Vagina (tissue), 2 donors: ENCODE measurements at regions not wholly inside any gene's neighbourhood (a gene's known extent, or its start where the extent isn't known, plus 50 kb on each side); places are given as distances from the start of the nearest gene placed in this dataset. TPM values are rescaled to one million over a fixed set of nuclear protein-coding genes. Genes with fewer than 3 reads are reported as not detected.

Experiments used
- DNase-seq, 2 donors: peaks; one replicate each; pipeline ENCODE4 v3.0.0-alpha.2; 2017; ENCODE audit errors: extremely low spot score in 2 of 2
- H3K27ac ChIP-seq: fragments of 200-600 bp; sonication (generic); one replicate; pipeline ENCODE4 v1.5.1; 2019
- H3K27me3 ChIP-seq: fragments of 200-600 bp; sonication (generic); one replicate; pipeline ENCODE4 v1.5.1; 2019
- H3K36me3 ChIP-seq, 2 donors: fragments of 200-600 bp; sonication (generic); one replicate each; pipeline ENCODE4 v1.5.1; 2017 to 2019
- H3K4me1 ChIP-seq: fragments of 200-600 bp; sonication (generic); one replicate; pipeline ENCODE4 v1.5.1; 2019
- H3K4me3 ChIP-seq, 2 donors: fragments of 200-600 bp; sonication (generic); 1 replicate in 1 of 2; 2 replicates in 1 of 2; pipeline ENCODE4 v1.5.1; 2016 to 2019
- H3K9me3 ChIP-seq: fragments of 200-600 bp; sonication (generic); one replicate; pipeline ENCODE4 v1.5.1; 2019
- CTCF ChIP-seq, 3 experiments: fragments of 450-650 bp in 2 of 3; fragments of 200-600 bp in 1 of 3; sonication (generic) in 1 of 3; IDR thresholded peaks; one replicate each; pipeline ENCODE4 v1.5.1; 2017 to 2019; ENCODE audit warnings: antibody characterized with exemption in 3 of 3, mild to moderate bottlenecking in 2 of 3, moderate library complexity in 2 of 3
- POLR2A ChIP-seq, 2 donors: fragments of 450-650 bp; IDR thresholded peaks; one replicate each; pipeline ENCODE4 v1.6.1; 2017; ENCODE audit warnings: antibody characterized with exemption in 2 of 2, mild to moderate bottlenecking in 2 of 2, moderate library complexity in 2 of 2
- POLR2AphosphoS5 ChIP-seq, 2 donors: sonication (generic); formaldehyde crosslinking; IDR thresholded peaks; one replicate each; pipeline ENCODE4 v1.9.0; 2017; ENCODE audit warnings: antibody characterized with exemption in 2 of 2, mild to moderate bottlenecking in 2 of 2, low read depth in 1 of 2; ENCODE audit not compliant: insufficient read depth in 1 of 2
- intact Hi-C: fragments of 100-400 bp; cut with DNase I; formaldehyde crosslinking; loops from one replicate; pipeline ENCODE4 v1.15.1; 2023
- small RNA-seq: library from RNA; depleted of rRNA; stranded (forward); fragments of <200 nt; gene quantifications from one replicate; pipeline ENCODE3, GENCODE V24; 2016

GRCh38 chr6:43840490-43841218 is 70.6 kb downstream of the VEGFA start:
- DNase-seq: no peak
- intact Hi-C loops: no loop called here
- no peak overlapping the region for H3K4me3 ChIP-seq
- H3K27ac ChIP-seq: peak overlapping the region; percentile 58
- H3K9me3 ChIP-seq: no peaks in the 10 kb centered on the region
- H3K36me3 ChIP-seq: no peaks in the 10 kb centered on the region
- TF ChIP-seq POLR2A (IDR thresholded peaks at IDR 0.05) (no peak), POLR2AphosphoS5 (IDR thresholded peaks at IDR 0.05; ENCODE audit: insufficient read depth in 1 of 2, low read depth in 1 of 2) (no peak), CTCF (IDR thresholded peaks at IDR 0.05) (no peak)
- H3K27me3 ChIP-seq: no peaks in the 10 kb centered on the region
- peaks cover 17% of the 10 kb centered on the region for H3K4me1 ChIP-seq

DNA sequence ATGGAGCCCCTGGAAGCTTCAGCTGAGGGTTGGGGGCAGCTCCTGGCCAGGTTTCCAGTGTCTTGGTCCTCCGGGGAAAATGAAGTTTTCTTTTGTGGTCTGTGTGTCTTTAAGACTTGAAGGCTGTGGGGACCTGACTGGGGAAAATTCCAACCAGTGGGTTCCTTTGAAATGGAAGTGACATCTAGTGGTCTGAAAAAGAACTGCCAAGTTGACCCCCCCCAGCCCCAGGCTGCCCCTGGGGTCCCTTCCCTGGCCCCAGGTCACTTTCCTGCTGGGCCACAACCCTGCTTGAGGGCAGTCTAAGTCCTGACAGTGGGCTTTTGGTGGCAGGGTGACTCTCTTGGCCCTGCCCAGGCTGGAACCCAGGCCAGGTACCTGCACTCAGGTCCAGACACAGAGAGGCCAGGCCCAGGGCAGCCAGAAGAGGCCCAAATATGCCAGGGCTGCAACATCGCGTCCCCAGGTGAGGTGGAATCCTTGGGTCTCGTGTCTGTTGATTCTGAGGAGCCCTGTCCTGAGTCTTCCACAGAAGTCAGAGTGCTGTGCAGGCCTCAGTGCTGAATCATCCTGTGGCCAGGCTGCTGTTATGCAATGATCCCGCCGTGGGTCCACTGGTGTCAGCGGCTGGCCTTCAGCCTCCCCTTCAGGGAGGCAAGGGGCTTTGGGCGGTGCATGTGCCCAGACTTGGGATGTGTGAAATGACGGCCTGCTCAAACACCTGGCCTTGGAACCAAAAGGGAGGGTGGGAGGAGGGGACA is 68.4 kb downstream of the VEGFA start:
- Histone ChIP-seq H3K27me3 (no peaks in the 10 kb centered on the region), H3K4me1 (peaks cover 17% of the 10 kb centered on the region), H3K4me3 (no peak overlapping the region), H3K9me3 (no peaks in the 10 kb centered on the region), H3K27ac (peak overlapping the region; percentile 58), H3K36me3 (no peaks in the 10 kb centered on the region)
- TF ChIP-seq POLR2AphosphoS5 (IDR thresholded peaks at IDR 0.05; ENCODE audit: insufficient read depth in 1 of 2, low read depth in 1 of 2): peak in 1 of 2 donors; percentile 66
- peak in 1 of 3 experiments; percentile 22 for TF ChIP-seq CTCF (IDR thresholded peaks at IDR 0.05)
- no peak for TF ChIP-seq POLR2A (IDR thresholded peaks at IDR 0.05)
- peak in 1 of 2 donors; percentile 89 for DNase-seq
- intact Hi-C loops: no loop called here

DNA sequence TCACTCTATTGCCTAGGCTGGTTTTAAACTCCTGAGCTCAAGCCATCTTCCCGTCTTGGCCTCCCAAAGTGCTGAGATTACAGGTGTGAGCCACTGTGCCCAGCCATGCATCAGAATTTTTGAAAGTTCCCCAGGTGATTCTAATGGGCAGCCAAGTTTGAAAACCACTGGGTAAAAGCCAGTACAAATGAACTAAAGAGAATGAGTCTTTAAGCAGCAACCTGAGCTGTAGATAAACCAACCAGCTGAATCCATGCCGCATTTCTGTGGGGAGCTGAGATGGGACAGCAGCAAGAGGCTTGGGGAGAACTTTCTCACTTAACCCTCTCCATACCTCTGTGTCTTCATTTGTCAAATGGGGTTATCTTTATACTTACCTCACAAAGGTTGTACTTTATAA is 67.5 kb downstream of the VEGFA start:
- Histone ChIP-seq H3K4me3 (no peak overlapping the region), H3K36me3 (no peaks in the 10 kb centered on the region), H3K27me3 (no peaks in the 10 kb centered on the region), H3K4me1 (peaks cover 17% of the 10 kb centered on the region), H3K27ac (no peak overlapping the region), H3K9me3 (no peaks in the 10 kb centered on the region)
- intact Hi-C loops: no loop called here
- no peak for DNase-seq
- no peak for TF ChIP-seq POLR2A (IDR thresholded peaks at IDR 0.05)
- no peak for TF ChIP-seq POLR2AphosphoS5 (IDR thresholded peaks at IDR 0.05; ENCODE audit: insufficient read depth in 1 of 2, low read depth in 1 of 2)
- TF ChIP-seq CTCF (IDR thresholded peaks at IDR 0.05): no peak

GRCh38 chr6:43836507-43837240 is 66.7 kb downstream of the VEGFA start:
- no peaks in the 10 kb centered on the region for H3K36me3 ChIP-seq
- no peak for DNase-seq
- H3K4me3 ChIP-seq: no peak overlapping the region
- intact Hi-C loops: no loop called here
- H3K4me1 ChIP-seq: peaks cover 17% of the 10 kb centered on the region
- TF ChIP-seq CTCF (IDR thresholded peaks at IDR 0.05) (no peak), POLR2A (IDR thresholded peaks at IDR 0.05) (no peak), POLR2AphosphoS5 (IDR thresholded peaks at IDR 0.05; ENCODE audit: insufficient read depth in 1 of 2, low read depth in 1 of 2) (no peak)
- H3K9me3 ChIP-seq: no peaks in the 10 kb centered on the region
- H3K27me3 ChIP-seq: no peaks in the 10 kb centered on the region
- no peak overlapping the region for H3K27ac ChIP-seq

Small RNA genes lying in the stretch of these regions (small RNA-seq; reads per million reads assigned to genes)
- not detected for gene AL157371.1
